GM12878 (cell line): ENCODE measurements at regions not wholly inside any gene's neighbourhood (a gene's known extent, or its start where the extent isn't known, plus 50 kb on each side); places are given as distances from the start of the nearest gene placed in this dataset.

ENCODE experiments used
- ATAC-seq: fragments of 200-7000 bp; cut with Tn5 transposase; 3 replicates; pipeline ENCODE4 v1.9.1; 2020; ENCODE audit warnings: mild to moderate bottlenecking, moderate library complexity
- BruUV-seq: library from RNA; stranded (reverse); fragments of 400-500 nt; replicated peaks from 2 replicates; lab custom pipeline; 2021; lab: Mats Ljungman, UMichigan
- CTCF ChIA-PET: fragments of 300-600 bp; sonication (Branson Sonifier 250); formaldehyde crosslinking; extraction: SDS; loops from one replicate; lab custom pipeline; 2021; ENCODE audit warnings: inconsistent platforms; lab: Yijun Ruan, JAX
- POLR2A ChIA-PET: fragments of 350-600 bp; formaldehyde crosslinking; extraction: SDS; loops from one replicate; lab custom pipeline; 2021; ENCODE audit warnings: inconsistent platforms; lab: Charles Lee
- RAD21 ChIA-PET: fragments of 300-600 bp; sonication (Branson Sonifier 250); formaldehyde crosslinking; loops from one replicate; lab custom pipeline; 2023; ENCODE audit warnings: antibody characterized with exemption; ENCODE audit not compliant: unreplicated experiment; lab: Charles Lee
- SMC1A ChIA-PET: fragments of 300-600 bp; sonication (Branson Sonifier 250); formaldehyde crosslinking; loops from one replicate; lab custom pipeline; 2023; ENCODE audit not compliant: unreplicated experiment, uncharacterized antibody; lab: Charles Lee
- DNase-seq: peaks from one replicate; pipeline ENCODE4 v3.0.0-alpha.2; 2011; ENCODE audit warnings: low read depth, low spot score
- FAIRE-seq: peaks from 3 replicates; lab custom pipeline; 2011; peaks lifted over from hg19 to GRCh38; lab: Jason Lieb, UNC
- H2AFZ ChIP-seq: 2 replicates; pipeline ENCODE4 v1.6.0; 2011; ENCODE audit warnings: low read depth, low read length, control low read depth; ENCODE audit not compliant: control insufficient read depth
- H3K27ac ChIP-seq: 2 replicates; pipeline ENCODE4 v1.5.1; 2011; ENCODE audit warnings: control low read depth; ENCODE audit not compliant: control insufficient read depth, insufficient read depth
- H3K27me3 ChIP-seq, 2 experiments: replicated peaks in 1 of 2; 2 replicates each; pipeline versions ENCODE4 v1.6.0 to v1.6.1; 2011; ENCODE audit warnings: low read length in 1 of 2; ENCODE audit not compliant: control insufficient read depth in 2 of 2, insufficient read depth in 2 of 2
- H3K36me3 ChIP-seq, 2 experiments: 2 replicates each; pipeline ENCODE4 v1.5.1; 2011; ENCODE audit warnings: low read length in 1 of 2; ENCODE audit not compliant: control insufficient read depth in 2 of 2, insufficient read depth in 2 of 2
- H3K4me1 ChIP-seq: 2 replicates; pipeline ENCODE4 v1.6.1; 2011; ENCODE audit warnings: mild to moderate bottlenecking, low read length, moderate library complexity, mixed read lengths; ENCODE audit not compliant: control insufficient read depth, insufficient read depth
- H3K4me2 ChIP-seq: 2 replicates; pipeline ENCODE4 v1.6.0; 2011; ENCODE audit warnings: control low read depth; ENCODE audit not compliant: control insufficient read depth, insufficient read depth
- H3K4me3 ChIP-seq: fragments of 200-600 bp; sonication (generic); 2 replicates; pipeline ENCODE4 v1.5.1; 2016
- H3K79me2 ChIP-seq: 2 replicates; pipeline ENCODE4 v1.6.0; 2011; ENCODE audit warnings: low read length; ENCODE audit not compliant: control insufficient read depth, insufficient read depth
- H3K9ac ChIP-seq: 2 replicates; pipeline ENCODE4 v1.8.0; 2011; ENCODE audit warnings: low read length, control low read depth, mixed read lengths; ENCODE audit not compliant: control insufficient read depth, insufficient read depth
- H3K9me3 ChIP-seq: replicated peaks from 3 replicates; pipeline ENCODE4 v1.5.1; 2011; ENCODE audit warnings: mild to moderate bottlenecking, low read length; ENCODE audit not compliant: control insufficient read depth, insufficient read depth
- H4K20me1 ChIP-seq: 2 replicates; pipeline ENCODE4 v1.6.0; 2011; ENCODE audit not compliant: control insufficient read depth, insufficient read depth
- BHLHE40 ChIP-seq, 2 experiments: fragments of 450-650 bp in 1 of 2; IDR thresholded peaks; 2 replicates each; pipeline ENCODE4 v1.6.1; 2011 to 2017; ENCODE audit warnings: low read depth in 2 of 2, borderline replicate concordance in 1 of 2, improper control_type of control experiment in 1 of 2, low read length in 1 of 2, mild to moderate bottlenecking in 1 of 2
- CBX3 ChIP-seq: fragments of 200-600 bp; sonication (generic); IDR thresholded peaks from 2 replicates; pipeline ENCODE4 v1.6.1; 2016; ENCODE audit warnings: low read depth, borderline replicate concordance
- CBX5 ChIP-seq: sonication (generic); IDR thresholded peaks from 2 replicates; pipeline ENCODE4 v1.6.1; 2016; ENCODE audit warnings: low read depth, moderate library complexity, mild to moderate bottlenecking, inconsistent platforms
- CHD2 ChIP-seq: IDR thresholded peaks from 2 replicates; pipeline ENCODE4 v1.6.1; 2011; ENCODE audit warnings: low read depth, low read length, improper control_type of control experiment, borderline replicate concordance
- FOS ChIP-seq: IDR thresholded peaks from 3 replicates; pipeline ENCODE4 v1.6.1; 2011; ENCODE audit warnings: borderline replicate concordance; ENCODE audit not compliant: insufficient read length; ENCODE audit errors: extremely low read depth
- FOXK2 ChIP-seq: fragments of 450-650 bp; IDR thresholded peaks from 2 replicates; pipeline ENCODE4 v1.6.1; 2017; ENCODE audit warnings: mild to moderate bottlenecking, moderate library complexity
- HDGF ChIP-seq: fragments of 450-650 bp; IDR thresholded peaks from 2 replicates; pipeline ENCODE4 v1.6.1; 2016; ENCODE audit warnings: antibody characterized with exemption
- NKRF ChIP-seq: fragments of 450-650 bp; conservative IDR thresholded peaks from 2 replicates; pipeline ENCODE4 v1.6.1; 2017; ENCODE audit warnings: mild to moderate bottlenecking, moderate library complexity
- PRDM15 ChIP-seq: fragments of 450-650 bp; formaldehyde crosslinking; IDR thresholded peaks from 2 replicates; pipeline ENCODE4 v1.4.0; 2020; ENCODE audit warnings: mild to moderate bottlenecking, moderate library complexity
- REST ChIP-seq: IDR thresholded peaks from 2 replicates; pipeline ENCODE4 v1.6.1; 2012; ENCODE audit warnings: mild to moderate bottlenecking, low read depth, low read length
- WGBS: methylation state at CpG from one replicate; pipeline ENCODE4 v1.1.6; 2016; ENCODE audit warnings: low lambda C conversion rate; ENCODE audit not compliant: insufficient replicate concordance, insufficient coverage; ENCODE audit errors: missing lambda C conversion rate; 5-methylcytosine and 5-hydroxymethylcytosine counted together
- in situ Hi-C: fragments of 300-500 bp; cut with MboI; formaldehyde crosslinking; loops from 9 replicates; pipeline ENCODE4 v1.14.3; 2018; ENCODE audit warnings: mixed read lengths
- intact Hi-C: fragments of 100-400 bp; cut with micrococcal nuclease; formaldehyde crosslinking; loops from one replicate; pipeline ENCODE4 v1.14.2; 2022; ENCODE audit not compliant: unreplicated experiment

GRCh38 chr21:27114111-27114510 lies 147.2 kb upstream of the ADAMTS5 start:
- no peak for FAIRE-seq
- ChIA-PET POLR2A (no interaction called here), SMC1A (no interaction called here), CTCF (no interaction called here)
- no peak overlapping the region for H3K4me3 ChIP-seq
- no peak for DNase-seq
- BruUV-seq: no TSS peak
- no peaks in the 10 kb centered on the region for H4K20me1 ChIP-seq
- H3K4me2 ChIP-seq: no peak overlapping the region
- H3K36me3 ChIP-seq: no peaks in the 10 kb centered on the region
- H3K79me2 ChIP-seq: no peaks in the 10 kb centered on the region
- no peak for ATAC-seq
- no peaks in the 10 kb centered on the region for H3K4me1 ChIP-seq
- intact Hi-C loops: no loop called here
- no peak overlapping the region for H2AFZ ChIP-seq
- TF ChIP-seq PRDM15 (CRISPR knock-in tag) (no peak), FOS (no peak), FOXK2 (no peak), CBX3 (no peak), CBX5 (no peak), NKRF (no peak), HDGF (no peak), CHD2 (no peak), REST (no peak), BHLHE40 (IDR thresholded peaks at IDR 0.05; ENCODE audit: borderline replicate concordance in 1 of 2, low read depth in 2 of 2, low read length in 1 of 2) (no peak)
- TF ChIP-seq, all 136 proteins: peak for 0
- H3K27ac ChIP-seq: no peak overlapping the region
- no peak overlapping the region for H3K9ac ChIP-seq
- 14% methylated on average over 2 of the region's 2 CpGs for WGBS
- in situ Hi-C loops: no loop called here
- H3K9me3 ChIP-seq: no peaks in the 10 kb centered on the region
- H3K27me3 ChIP-seq: no peaks in the 10 kb centered on the region
- RAD21 ChIA-PET: no interaction called here
